SIG-M5 treated with dmso at 0.1 percent for 504 hours (cell line): ENCODE measurements at regions not wholly inside any gene's neighbourhood (a gene's known extent, or its start where the extent isn't known, plus 50 kb on each side); places are given as distances from the start of the nearest gene placed in this dataset.

Experiments
- DNase-seq: peaks from one replicate; lab custom pipeline; 2025; ENCODE audit not compliant: unreplicated experiment; lab: John Stamatoyannopoulos, UW

DNA sequence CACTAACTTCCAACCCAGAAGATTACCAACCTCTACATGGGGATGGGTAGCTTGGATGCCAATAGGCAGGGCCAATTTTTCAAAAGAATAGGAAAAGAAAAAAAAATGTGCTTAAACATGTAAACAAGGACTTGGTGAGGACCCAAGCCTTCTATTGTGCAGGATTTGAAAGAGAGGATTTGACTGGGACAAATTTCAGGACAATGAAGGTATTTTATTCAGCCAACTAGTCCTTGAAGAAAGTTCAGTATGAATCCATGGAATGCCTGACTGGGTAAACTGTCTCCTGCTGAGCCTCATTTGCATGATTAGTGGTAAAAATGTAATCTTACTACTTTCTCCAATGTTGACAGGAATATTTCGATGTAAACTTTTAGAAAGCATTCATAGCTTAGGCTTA is 192.5 kb upstream of the RORB start:
- DNase-seq, result no peak

DNA sequence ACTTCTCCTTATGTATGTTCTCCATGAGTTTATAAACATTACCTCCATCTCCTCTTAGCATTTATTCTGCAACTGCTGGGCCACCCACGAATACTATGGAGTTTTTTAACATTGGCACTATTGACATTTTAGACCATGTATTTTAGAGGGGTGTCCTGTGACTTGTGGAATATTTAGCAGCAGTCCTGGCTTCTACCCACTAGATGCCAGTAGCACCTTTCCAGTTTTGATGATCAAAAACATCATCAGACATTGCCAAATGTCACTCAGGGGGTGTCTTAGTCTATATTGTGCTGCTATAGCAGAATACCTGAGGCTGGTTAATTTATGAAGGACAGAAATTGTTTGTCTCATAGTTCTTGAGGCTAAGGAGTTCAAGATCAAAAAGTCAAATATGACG is 187.5 kb upstream of the RORB start:
- no peak for DNase-seq

DNA sequence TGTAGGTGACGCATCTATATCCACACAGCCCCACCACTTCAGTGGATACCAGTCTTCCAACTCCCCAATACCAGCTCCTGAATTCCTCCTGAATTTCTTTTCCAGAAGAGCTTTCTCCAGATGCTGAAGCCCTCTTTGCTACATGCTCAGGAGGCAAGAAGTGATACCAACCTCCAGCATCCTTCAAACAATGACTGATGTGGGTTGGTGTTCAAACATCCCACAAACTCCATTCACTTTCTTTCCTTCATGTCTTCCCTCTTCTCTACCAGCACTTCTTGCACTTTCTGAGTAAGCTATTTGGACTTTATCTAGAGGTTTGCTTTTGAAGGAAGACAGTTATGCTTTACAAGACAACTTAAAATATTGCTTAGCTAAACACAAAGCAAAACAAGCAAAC is 179.9 kb upstream of the RORB start:
- no peak for DNase-seq

DNA sequence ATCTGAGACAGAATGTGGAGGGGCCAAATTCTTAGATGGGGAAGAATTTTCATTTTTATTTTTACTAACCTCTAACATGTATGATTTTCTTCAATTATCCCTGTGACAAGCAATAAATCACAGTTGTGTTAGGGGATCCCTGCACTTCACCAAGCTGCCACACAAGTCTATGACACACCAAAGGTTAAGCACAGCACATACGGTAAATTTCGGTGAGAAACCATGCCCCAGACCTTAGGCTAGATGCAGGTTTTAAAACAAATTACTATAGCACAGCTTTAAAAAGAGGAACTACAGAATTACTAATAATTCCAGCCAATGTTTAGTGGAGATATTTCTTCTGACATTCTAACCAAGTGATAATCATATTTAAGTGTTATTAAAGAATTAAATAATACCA is 175.7 kb upstream of the RORB start:
- DNase-seq, result no peak

DNA sequence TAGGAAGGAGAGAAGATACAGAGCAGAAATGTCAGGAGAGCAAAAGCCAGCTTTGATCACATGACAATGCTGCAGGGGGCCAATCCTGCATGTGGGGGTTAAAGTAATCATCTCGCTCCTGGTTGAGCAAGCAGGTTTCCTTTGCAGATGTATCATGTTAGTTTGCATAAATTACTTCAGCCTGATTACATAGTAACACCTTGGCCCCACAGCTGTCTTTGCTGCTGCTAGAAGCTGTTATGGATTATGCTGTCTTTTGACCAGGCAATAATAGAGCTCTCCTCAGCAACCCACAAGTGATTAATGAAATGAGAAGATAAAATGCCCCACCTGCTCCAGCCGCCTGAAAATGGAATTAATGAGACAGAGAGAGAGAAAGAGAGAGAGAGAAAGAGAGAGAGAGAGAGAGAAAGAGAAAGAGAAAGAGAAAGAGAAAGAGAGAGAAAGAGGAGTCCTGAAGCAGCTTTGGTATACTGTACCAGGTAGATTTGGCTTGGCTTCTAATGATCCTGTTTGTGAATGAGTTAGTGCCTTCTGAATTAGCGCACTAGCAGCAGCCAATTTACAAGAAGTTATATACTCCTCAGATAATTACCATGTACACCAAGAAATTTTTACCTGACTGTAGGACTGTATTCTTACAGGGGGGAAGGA is 174.3 kb upstream of the RORB start:
- no peak for DNase-seq

DNA sequence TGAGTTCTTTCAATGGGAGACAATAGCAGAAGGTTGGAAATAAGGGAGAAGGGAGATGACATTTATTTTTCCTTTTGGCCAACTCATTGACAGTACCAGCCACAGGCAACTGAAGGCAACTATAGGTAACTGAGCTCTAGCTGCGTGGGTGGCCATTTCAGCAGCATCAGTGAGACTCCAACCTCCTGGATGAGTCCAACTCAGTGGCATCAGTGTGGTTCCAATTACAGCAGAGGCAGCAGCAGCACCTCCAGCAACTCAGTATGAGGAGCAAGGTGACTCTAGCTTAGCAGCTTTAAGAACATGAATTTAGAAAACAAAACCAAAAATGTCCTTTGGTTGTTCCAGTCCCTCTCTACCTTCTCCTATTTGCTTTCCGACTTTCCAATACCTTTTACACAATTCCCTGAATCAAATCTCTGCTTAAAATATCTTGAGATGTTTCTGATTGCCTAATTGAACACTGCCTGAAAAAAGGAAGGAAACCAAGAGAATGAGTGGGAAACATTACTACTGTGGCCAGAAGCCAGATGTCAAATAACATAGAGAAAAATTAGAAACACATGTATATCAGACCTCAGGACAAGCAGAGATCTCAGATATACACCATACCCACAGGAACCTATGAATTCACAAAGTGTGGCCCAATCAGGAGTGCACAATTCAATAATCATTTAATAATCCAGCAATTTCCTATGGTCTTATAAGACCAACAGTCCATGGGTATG is 166.5 kb upstream of the RORB start:
- DNase-seq, result no peak

DNA sequence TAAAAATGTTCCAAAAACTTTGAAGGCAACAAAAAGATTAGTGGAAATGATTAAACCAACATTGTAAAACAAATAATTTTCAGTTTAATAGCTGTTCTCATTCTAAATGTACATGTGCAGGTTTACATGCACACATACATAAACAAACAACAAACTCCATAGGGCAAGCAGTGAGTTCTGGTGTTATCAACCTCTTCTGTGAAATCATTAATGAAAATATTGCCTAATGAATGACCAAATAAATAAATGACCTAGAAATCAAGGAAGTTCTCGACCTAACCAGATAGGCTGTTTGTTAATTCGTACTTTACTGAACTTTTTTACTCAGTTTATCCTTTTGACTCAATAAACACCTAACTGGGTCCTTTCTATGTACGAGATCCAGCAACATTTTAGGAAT is 165.5 kb upstream of the RORB start:
- no peak for DNase-seq

- no peak for DNase-seq
Measured at GRCh38 chr9:74333384-74334032, 163.6 kb upstream of the RORB start.

GRCh38 chr9:74334271-74334670 is 162.9 kb upstream of the RORB start:
- DNase-seq, result no peak

GRCh38 chr9:74336161-74336560 is 161.0 kb upstream of the RORB start:
- no peak for DNase-seq

DNA sequence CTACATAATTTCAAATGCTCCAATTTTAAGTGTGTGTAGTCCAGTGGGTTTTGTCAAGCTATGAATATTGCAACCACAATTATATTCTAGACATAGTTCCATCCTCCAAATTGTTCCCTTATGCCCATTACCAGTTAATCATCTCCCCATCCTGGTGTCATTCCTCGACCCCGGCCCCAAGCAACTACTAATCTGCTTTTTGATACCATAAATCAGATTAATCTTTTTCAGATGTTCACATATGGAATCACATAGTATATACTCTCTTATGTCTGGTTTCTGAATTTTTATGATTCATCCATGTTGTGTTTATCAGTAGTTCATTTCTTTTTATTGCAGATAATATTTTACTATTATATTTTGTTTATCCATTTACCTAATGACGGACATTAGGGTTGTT is 148.4 kb upstream of the RORB start:
- no peak for DNase-seq

- no peak for DNase-seq
Measured at GRCh38 chr9:74355107-74355506, 142.0 kb upstream of the RORB start.

GRCh38 chr9:74357577-74357976 is 139.6 kb upstream of the RORB start:
- DNase-seq, result no peak

GRCh38 chr9:74358959-74359358 is 138.2 kb upstream of the RORB start:
- DNase-seq, result no peak

DNA sequence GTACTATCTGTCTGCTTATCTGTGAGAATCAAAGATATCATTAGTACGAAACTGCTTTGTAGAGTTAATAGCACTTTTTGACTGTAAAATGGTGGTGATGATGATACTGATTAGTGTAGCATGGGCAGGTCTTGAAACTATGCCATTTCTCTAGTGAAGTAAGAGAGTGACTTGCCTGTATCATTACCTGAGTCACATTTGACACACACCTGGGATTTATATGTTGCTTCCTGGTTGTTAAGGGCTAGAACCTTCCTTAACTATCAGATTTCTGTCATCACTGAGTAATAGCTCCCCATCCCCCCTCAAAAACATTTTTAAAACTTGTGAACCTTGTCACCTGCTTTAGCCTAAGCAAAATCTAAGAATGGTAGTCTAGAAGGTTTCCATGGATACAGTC is 135.6 kb upstream of the RORB start:
- no peak for DNase-seq

DNA sequence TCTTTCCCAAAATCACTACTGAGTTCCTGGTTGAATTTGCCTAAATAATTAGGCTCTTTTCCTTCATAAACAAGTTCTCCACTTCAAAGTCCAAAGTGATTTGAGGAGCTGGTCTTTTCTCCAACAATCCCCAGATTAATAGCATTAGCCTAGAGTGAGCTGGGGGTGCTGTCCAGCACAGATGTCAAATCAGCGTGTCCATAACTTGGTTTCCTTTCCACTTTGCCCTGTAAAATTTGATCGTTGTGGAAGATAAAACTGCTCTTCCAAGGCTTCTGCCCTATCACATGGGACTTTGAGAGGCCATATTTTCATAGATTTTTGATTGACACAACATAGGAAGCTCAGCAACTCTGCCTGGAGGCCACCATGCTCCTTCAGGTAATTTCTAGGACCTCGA is 134.7 kb upstream of the RORB start:
- no peak for DNase-seq

GRCh38 chr9:74366111-74366510 is 131.0 kb upstream of the RORB start:
- no peak for DNase-seq

- DNase-seq, result no peak
Measured at GRCh38 chr9:74369844-74370243, 127.3 kb upstream of the RORB start.

DNA sequence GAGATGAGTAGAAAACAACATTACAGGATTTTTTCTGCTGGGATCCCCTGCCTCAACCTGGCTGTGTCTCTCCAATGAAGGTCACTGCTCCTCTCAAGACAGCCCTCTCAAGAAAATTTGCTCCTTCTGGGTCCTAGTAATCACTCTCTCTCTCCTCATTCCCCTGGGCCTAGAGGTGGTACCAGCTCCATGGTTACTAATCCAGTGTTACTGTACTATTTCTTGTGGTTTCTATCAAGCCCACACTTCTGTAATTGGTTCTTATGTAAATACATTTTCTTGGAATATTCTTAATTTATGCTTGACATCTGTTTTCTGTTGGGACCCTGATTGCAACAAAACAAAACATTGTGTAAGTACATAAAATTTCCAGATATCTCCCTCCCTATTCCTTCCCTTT is 123.8 kb upstream of the RORB start:
- DNase-seq, result no peak

- peak; percentile 4 for DNase-seq
Measured at GRCh38 chr9:74379718-74380117, 117.4 kb upstream of the RORB start.

GRCh38 chr9:74391816-74392215 is 105.3 kb upstream of the RORB start:
- no peak for DNase-seq

GRCh38 chr9:74403581-74403980 is 93.6 kb upstream of the RORB start:
- no peak for DNase-seq
